ENCODE measurements at regions not wholly inside any gene's neighbourhood (a gene's known extent, or its start where the extent isn't known, plus 50 kb on each side); places are given as distances from the start of the nearest gene placed in this dataset.

DNA sequence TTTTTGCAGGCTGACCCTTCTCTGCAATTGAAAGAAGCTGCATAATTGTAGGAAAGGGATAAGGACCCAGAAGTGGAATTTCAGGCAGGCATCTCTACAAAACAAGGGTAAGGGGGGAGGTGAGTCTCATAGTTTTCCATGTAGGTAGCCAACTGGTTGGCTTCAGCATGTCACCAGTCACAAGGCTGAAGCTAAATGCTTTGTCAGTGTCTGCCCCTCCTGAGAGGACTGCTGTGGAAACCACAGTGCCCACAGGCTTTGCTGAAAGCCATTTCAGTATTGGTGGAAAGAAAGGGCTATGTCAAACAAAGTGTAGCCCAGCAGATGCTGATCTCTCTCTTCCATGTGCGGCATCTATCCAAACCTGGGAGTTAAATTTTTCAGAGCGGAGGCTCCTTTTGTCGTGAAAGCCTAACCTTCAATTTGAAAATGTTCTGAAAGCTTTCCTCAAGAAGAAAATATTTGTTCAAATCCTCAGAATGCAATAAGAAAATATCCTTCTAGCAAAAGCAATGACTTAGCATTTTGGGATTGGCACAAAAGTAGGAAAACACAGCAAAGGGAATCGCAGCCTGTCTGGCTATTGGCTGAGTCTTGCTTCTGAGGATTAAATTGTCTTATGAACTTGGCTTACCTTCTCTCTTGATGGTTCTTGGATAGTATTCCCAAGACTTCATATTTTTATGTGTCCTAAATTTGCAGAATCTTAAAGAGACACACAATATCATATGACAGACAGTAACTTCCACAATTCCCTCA lies 591.7 kb downstream of the PLPP3 start:
- no peak for TF ChIP-seq EZH2 (IDR thresholded peaks at IDR 0.05; ENCODE audit: low read depth)
- TF ChIP-seq, protein P1, sequence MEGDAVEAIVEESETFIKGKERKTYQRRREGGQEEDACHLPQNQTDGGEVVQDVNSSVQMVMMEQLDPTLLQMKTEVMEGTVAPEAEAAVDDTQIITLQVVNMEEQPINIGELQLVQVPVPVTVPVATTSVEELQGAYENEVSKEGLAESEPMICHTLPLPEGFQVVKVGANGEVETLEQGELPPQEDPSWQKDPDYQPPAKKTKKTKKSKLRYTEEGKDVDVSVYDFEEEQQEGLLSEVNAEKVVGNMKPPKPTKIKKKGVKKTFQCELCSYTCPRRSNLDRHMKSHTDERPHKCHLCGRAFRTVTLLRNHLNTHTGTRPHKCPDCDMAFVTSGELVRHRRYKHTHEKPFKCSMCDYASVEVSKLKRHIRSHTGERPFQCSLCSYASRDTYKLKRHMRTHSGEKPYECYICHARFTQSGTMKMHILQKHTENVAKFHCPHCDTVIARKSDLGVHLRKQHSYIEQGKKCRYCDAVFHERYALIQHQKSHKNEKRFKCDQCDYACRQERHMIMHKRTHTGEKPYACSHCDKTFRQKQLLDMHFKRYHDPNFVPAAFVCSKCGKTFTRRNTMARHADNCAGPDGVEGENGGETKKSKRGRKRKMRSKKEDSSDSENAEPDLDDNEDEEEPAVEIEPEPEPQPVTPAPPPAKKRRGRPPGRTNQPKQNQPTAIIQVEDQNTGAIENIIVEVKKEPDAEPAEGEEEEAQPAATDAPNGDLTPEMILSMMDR (conservative IDR thresholded peaks at IDR 0.05): no peak
